GM21619 (cell line): ENCODE measurements at regions not wholly inside any gene's neighbourhood (a gene's known extent, or its start where the extent isn't known, plus 50 kb on each side); places are given as distances from the start of the nearest gene placed in this dataset.
"Not testable (repeated sequence)": the region's sequence is repeated elsewhere in the genome, so short reads cannot be mapped to it uniquely, and the experiment has no call there.

Experiments used
- ATAC-seq: cut with Tn5 transposase; IDR thresholded peaks from one replicate; pipeline ENCODE4 v1.9.1; 2021; ENCODE audit not compliant: unreplicated experiment

- ATAC-seq, result no peak
Observed at GRCh38 chr1:30147188-30147587, 576.2 kb downstream of the MATN1 start.

- no peak for ATAC-seq
Observed at GRCh38 chr1:30146448-30146847, 576.9 kb downstream of the MATN1 start.

- ATAC-seq, result no peak
Observed at GRCh38 chr1:30145723-30146303, 577.6 kb downstream of the MATN1 start.

- no peak for ATAC-seq
Observed at GRCh38 chr1:30144831-30145230, 578.6 kb downstream of the MATN1 start.

- no peak for ATAC-seq
Observed at GRCh38 chr1:30143517-30143916, 579.9 kb downstream of the MATN1 start.

GRCh38 chr1:30140566-30140965 is 582.8 kb downstream of the MATN1 start:
- no peak for ATAC-seq

- no peak for ATAC-seq
Observed at GRCh38 chr1:30138891-30139290, 584.5 kb downstream of the MATN1 start.

- ATAC-seq, result no peak
Observed at GRCh38 chr1:30137001-30137400, 586.4 kb downstream of the MATN1 start.

- ATAC-seq, result no peak
Observed at GRCh38 chr1:30135698-30136097, 587.7 kb downstream of the MATN1 start.

- ATAC-seq, result no peak
Observed at GRCh38 chr1:30134466-30135217, 588.7 kb downstream of the MATN1 start.

- ATAC-seq, result no peak
Observed at GRCh38 chr1:30133414-30134055, 589.9 kb downstream of the MATN1 start.

GRCh38 chr1:30132602-30133286 is 590.6 kb downstream of the MATN1 start:
- no peak for ATAC-seq

- not testable (repeated sequence) for ATAC-seq
Observed at GRCh38 chr1:30130566-30130965, 592.8 kb downstream of the MATN1 start.

- no peak for ATAC-seq
Observed at GRCh38 chr1:30130099-30130498, 593.3 kb downstream of the MATN1 start.

GRCh38 chr1:30129421-30130055 is 593.8 kb downstream of the MATN1 start:
- ATAC-seq, result no peak

- no peak for ATAC-seq
Observed at GRCh38 chr1:30129001-30129408, 594.4 kb downstream of the MATN1 start.

GRCh38 chr1:30126848-30127247 is 596.5 kb downstream of the MATN1 start:
- ATAC-seq, result no peak

- no peak for ATAC-seq
Observed at GRCh38 chr1:30125821-30126170, 597.6 kb downstream of the MATN1 start.

- no peak for ATAC-seq
Observed at GRCh38 chr1:30125021-30125820, 598.2 kb downstream of the MATN1 start.

GRCh38 chr1:30123896-30124295 is 599.5 kb downstream of the MATN1 start:
- ATAC-seq, result no peak
